PFSK-1 (cell line): ENCODE measurements at regions not wholly inside any gene's neighbourhood (a gene's known extent, or its start where the extent isn't known, plus 50 kb on each side); places are given as distances from the start of the nearest gene placed in this dataset.

Experiments
- POLR2AphosphoS5 ChIP-seq: IDR thresholded peaks from 2 replicates; pipeline ENCODE4 v1.6.1; 2012; ENCODE audit warnings: low read depth, mild to moderate bottlenecking, control low read depth, low read length, moderate library complexity
- TAF1 ChIP-seq: IDR thresholded peaks from 2 replicates; pipeline ENCODE4 v1.6.1; 2012; ENCODE audit warnings: low read length, control low read depth, borderline replicate concordance; ENCODE audit not compliant: insufficient read depth

DNA sequence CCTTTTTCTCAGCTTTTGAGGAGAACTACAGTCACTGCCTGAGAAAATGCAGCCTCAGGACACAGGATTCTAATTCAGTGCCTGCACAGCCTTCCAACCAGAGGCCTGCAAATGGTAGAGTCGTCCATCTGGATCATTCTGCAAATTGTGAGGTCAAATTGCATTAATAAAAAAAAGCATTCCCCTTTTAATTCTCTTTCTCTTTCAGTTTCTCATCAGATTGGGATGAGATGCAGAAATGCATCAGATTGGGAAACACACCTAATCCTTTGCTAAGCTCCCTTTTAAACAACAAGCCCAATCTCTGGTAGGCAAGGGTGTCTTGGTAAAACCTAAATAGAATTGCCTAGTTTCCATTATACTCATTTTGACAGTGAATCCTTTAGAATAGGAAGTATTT lies 838.8 kb downstream of the MAFB start:
- TF ChIP-seq TAF1 (no peak), POLR2AphosphoS5 (no peak)
